Iris pigment epithelial cell (primary cell): ENCODE measurements at regions not wholly inside any gene's neighbourhood (a gene's known extent, or its start where the extent isn't known, plus 50 kb on each side); places are given as distances from the start of the nearest gene placed in this dataset.

Experiments used
- DNase-seq: peaks from one replicate; pipeline ENCODE4 v3.0.0-alpha.2; 2011; ENCODE audit warnings: low read depth

DNA sequence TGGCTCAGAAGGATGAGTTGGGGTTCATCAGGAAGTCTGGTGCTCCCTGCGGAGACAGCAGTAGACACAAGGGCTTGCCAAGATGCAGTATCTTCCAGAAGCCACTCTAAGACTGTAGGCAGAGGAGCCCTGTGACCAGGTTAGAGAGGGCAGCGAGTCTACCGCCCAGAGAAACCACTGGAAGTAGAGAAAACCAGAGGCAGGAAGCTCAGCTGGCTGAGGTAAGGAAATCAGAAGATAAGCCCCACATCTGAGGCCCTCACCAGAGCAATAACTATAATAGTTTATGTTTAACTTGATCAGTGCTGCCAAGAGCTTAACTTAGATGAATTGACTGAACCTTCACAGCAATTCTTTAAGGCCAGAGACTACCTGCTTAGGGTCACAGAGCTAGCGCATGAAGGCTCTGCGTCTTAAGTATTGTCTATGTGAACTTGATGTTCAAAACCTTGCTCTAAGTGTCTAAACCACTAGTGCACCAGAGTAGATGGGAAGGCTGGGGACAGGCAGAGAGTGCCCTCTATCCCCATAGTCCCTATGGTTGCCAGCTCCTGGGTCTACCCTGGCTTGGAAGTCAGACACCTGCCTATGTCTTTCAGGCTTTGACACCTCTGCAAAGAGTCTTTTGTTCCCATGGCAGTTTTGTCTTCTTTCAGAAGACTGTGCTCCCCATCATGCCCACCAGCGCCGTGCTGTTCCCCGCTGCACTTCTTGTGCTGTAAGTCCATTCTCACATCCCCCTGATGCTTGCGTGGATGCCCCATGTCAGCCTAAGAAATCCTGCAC lies 228.2 kb upstream of the KLF4 start:
- no peak for DNase-seq

DNA sequence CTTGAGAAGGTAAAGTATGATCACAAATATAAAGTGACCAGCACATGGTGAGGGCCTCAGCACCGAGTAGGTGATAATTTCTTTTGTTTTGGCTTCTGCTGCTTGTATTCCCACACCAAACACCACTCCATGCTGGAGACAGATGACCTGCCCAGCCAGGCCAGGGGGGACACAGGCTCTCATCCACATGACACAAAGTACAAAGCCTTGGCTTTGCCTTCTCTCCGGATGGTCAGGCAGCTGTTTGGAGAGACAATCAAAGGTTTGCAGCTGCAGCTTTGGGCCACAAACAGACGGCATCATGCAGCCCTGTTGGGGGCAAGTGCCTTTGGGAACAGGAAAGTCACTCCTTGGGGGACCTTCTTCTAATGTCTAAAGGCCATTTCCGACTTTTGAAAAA lies 226.2 kb upstream of the KLF4 start:
- no peak for DNase-seq

DNA sequence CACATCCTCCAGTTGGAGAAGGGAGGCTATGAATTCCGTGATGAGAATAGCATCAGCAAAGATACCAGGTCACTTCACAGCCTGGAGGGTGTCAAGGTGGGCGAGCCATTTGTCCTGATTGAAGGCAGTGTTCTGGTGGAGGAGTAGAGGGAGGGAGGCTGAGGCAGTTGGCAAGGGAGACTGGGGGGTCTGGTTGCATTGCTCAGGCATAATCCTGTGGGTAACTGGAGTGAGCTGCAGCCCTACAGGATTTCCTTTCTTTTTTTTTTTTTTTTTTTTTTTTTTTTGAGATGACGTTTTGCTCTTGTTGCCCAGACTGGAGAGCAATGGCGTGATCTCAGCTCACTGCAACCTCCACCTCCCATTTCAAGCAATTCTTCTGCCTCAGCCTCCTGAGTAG lies 223.9 kb upstream of the KLF4 start:
- DNase-seq = no peak

DNA sequence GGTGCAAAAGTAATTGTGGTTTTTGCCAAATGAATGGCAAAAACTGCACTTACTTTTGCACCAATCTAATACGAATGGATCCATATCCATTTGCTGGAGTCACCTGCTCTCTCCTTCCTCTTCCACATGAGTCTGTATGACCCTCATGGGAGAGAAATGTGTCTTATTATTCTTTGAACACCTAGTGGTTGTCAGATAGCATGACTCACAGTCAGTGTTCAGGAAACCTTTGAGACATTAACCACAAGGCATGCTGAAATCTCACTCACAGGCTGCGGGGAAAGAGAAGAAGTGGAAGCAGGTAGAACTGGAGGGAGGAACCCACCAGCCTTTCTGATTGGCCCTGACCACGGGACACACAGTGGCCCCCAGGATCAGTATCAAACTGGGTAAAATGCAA lies 222.8 kb upstream of the KLF4 start:
- DNase-seq = peak; percentile 84

DNA sequence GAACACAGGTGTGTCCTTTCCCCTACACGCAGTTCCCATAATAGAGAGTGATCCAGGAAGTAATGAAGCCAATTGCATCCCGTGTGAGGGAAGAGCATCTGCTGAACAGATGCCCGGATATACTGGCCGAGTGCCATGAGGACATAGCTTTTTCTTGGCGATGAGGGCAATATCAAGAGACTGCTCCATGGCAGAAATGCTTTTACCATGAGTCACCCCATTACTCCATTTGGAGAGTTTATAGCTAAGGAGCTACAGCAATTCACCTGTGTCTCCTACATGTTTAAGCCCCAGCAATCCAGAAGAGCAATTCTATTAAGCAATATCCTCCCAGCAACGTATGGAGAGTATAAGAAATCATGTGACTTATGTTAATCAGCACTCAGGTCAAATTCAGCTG lies 222.0 kb upstream of the KLF4 start:
- peak; percentile 83 for DNase-seq

DNA sequence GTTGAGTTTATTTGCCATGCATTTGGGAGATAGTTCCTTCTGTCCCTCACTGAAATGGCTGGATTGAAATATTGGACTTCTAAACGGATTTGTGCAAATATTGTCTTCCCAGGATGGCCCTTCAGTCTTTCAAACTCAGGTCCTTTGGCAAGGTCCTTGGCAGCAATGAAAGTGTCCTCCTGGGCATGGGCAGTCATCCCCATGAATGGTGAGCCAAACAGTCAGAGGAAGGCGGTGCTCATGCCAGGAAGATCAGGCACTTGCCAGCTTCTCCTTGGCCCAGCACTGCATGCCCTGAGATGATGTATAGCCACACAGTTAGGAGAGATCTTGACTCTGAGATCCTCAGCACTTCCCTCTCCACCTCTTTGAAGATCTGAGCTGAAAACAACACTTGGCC lies 221.4 kb upstream of the KLF4 start:
- no peak for DNase-seq

DNA sequence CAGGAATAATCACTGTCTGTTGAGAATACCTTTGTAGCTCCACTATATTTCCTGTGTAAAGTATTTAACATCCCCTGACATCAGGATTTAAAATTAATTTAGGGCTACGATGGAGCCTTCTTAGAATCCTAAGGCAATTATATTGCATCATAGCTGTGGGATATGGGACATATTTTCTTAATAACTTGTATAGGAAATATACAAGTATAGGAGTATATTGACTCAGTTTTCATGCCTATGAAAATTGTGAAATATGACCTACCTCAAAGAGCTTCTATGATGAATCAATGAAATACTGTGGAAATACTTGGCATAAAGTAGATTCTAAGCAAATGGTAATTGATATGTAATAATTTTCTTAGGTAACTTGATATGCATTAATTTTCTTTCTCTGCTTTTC lies 221.0 kb upstream of the KLF4 start:
- peak; percentile 40 for DNase-seq

DNA sequence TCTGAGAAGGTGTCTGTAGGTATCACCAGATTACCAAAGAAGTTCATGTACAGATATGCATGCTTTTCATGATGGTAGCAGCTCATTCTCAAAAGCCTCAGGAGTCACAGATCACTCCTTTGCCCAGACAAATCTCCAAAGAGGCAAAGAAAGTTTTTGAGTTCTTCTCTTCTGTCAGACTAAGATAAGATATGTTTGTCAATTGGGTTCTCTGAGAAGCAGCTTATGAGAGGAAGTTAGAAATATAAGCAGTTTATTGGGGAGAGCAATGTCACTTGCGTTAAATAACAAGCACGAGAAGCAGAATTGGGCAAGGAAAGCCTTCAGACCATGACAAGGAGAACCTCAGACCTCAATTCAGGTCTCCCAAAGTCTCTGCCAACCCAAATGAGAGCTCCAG lies 219.2 kb upstream of the KLF4 start:
- DNase-seq = no peak

DNA sequence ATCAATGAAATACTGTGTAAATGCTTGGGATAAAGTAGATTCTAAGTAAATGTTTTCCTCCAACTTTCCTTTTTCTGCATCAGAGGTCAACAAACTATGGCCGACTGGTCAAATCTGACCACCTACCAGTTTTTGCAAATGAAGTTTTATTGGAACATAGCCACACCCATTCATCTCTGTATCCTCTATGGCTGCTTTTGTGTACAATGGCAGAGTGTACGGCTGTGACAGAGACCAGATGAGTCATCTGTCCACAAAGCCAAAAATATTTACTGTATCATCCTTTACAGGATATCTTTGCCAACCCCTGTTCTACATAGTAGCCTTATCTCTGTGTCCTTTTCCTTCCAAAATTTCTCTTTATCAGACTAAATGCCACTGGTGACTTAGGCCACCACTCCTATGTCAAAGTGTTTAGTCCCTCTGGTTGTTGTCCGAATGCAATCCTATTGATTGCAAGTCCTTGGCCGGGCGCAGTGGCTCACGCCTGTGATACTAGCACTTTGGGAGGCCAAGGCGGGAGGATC lies 218.4 kb upstream of the KLF4 start:
- DNase-seq = peak; percentile 54

DNA sequence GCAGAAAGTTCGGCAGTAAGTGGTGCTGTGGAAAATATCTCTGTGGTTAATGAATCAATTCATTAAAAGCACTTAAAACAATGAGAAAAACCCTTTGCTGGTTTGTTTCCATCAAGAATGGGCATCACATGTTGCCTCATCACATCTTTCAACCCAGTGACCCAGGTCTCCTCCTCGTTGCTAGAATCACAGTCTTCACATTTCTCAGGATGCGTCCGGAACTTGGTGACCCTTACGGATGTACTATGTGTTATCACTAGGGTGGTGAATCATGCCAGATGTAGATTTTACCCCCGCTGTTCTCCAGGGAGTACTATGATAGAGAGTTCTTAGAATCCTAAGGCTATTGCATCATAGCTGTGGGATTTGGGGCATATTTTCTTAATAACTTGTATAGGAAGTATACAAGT lies 217.9 kb upstream of the KLF4 start:
- DNase-seq = peak; percentile 91

DNA sequence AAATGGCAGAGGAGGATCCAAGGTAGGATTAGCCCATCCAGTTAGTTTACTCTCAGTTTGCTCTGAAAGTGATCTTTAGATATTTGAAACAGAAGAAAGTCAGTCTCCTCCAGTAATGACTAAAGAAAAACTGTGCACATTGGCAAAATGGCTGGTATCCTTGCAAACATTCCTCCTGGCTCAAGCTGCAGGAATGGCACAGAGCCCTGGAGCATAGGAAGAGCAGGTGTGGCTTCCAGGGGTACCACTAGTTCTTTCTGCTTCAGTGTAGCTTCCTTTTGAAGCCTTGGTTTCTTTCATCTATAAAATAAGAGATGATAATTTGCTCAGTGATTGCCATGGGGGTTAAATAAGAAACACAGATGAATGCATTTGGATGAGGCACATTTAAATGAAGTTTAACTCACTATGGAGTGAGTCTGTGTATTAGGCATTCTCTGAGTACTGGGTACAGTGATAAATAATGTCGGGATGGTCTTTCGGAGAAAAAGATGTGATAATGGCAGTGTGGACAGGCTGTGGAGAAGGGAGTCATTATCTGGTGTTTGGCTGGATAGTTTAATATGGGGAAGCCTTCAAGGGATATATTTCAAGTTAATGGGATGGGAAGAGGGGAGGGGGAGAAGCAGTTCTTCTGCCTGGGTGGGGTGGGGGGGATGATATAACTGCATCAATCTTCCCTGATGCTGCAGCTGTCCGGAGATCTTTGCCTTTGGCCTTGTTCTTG lies 217.3 kb upstream of the KLF4 start:
- no peak for DNase-seq

DNA sequence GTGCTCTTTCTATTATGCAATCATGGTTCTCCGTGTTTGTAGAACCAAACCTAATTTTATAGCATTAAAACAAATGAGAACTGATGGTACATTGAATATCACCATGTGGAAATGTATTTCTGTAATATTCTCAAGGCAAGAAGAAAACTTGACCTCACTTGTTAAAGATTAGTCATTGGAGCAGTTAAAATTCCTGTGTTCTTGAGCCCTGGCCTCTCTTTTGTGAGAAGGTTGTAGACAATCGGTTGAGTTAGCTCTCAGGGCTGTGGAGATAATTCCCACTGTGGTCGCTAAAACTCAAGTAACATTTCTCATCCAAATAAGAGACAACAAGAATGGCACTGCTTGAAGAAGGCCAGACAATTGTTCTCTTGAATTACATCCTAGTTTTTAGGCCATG lies 216.0 kb upstream of the KLF4 start:
- no peak for DNase-seq

DNA sequence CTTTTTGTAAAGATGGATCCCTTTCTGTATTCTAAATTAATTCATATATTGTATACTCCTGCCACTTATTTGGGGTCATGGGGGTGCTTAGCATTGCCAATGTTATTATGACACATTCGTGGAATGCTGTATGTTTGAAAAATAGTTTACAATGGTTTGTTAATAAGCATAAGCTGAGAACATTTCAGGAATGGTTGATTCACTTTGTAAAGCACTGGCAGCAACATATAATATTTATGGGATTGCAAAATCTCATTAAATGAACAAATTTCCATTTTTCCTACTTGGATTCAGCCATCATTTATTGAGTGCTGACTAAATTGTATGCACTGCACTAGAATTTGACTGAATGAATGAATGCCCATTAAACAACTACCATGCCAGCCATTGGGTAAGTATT lies 215.2 kb upstream of the KLF4 start:
- DNase-seq = no peak

DNA sequence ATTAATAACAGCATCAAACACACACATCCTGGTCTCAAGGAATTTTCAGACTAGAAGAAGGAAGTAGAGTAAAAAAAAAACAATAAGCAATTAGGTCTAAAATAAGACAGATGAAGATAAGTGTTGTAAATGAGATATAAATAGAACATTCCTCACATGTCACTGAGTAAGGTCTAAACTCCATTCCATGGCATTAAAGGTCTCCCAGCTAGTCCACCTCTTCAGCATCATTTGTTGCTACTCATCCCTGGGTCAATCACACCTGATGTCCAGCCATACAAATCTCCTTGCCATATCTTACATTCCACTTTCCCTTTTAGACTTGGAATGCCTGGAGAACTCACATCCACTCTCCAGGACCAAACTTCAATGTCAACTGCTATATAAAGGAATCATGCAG lies 214.1 kb upstream of the KLF4 start:
- no peak for DNase-seq

DNA sequence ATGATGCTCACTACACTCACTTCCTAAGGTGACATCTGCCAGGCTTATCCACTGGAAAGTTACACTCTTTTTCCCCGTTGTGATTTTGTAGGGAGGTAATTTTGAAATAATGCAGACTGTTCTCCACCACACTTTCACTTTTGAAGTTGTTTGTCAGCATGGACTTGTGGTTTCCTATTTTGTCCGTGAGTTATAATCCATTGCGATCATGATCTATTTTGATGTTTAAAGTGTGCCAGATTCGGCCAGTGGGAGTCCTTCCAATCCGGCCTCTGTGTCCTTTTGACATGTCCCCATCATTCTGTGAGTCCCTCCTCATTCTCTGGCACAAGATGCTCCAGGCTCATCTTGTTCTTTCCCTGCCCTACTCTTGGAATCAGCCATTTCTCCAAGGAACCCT lies 211.3 kb upstream of the KLF4 start:
- DNase-seq = no peak

DNA sequence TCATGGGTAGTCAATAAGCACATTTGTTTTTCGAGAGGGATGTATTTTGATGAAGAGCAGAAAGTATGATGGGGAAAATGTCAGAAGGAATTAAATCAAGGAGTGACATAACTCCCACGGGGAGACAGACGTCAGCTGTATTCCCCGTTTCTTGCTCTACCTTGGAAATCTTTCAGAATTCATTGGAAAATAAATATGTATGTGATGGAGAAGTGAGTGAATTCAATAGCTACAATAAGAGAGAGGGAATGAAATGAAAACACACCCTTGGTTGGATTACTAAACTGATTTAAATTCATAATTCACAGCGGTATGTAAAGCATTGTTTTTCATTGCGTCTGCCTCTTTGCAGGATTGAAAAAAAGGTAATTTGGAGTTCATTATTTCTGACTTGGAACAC lies 209.7 kb upstream of the KLF4 start:
- no peak for DNase-seq

DNA sequence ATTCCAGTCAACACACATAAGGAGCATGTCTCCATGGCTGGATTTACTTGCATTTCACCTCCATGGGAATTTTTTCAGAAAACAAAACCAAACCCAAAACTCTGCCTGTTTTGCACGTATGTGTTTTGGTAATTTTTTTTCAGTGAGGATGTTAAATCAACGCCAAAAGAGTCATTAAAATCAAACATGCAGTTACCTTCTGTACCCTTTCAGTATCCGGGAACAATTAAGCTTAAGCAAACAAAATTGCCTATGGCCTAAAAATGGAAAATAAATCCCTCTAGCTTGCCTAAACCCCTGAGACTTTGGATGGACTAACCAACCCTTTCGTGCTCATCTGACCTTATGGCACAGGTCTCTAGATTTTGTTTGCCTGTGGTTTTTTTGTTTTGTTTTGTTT lies 209.2 kb upstream of the KLF4 start:
- DNase-seq = no peak

DNA sequence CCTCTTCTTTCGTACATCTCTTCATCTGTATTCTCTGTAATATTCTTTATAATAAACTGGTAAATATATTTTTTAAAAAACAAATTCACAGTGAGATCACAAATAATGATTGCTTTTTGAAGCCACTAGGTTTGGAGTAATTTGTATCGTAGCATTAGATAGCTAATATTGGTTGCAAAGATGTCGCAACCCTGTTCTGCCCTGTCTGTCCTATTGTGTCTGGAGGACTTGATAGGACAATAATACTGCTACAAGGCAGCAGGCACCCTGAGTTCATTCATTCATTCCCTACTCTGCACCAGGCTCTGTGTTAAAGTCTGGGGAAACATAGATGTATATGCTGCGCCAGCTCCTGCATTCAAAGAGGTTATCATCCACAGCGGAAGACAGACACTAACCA lies 206.7 kb upstream of the KLF4 start:
- DNase-seq = no peak

DNA sequence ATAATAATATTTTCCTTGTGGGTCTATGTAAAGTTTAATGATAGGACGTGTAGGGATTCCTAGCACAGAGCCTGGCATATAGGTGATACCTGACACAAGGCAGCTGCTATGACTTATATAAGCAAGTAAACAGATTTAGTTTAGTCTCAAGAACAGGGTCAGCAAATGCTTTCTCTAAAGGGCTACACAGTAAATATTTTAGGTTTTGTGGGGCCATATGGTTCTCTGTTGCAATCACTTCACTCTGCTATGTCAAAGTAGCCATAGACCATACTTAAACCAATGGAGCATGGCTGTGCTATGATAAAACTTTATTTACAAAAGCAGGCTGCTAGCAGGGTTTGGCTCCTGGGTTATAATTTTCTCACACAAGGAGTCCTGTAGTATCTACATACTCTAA lies 204.8 kb upstream of the KLF4 start:
- no peak for DNase-seq

DNA sequence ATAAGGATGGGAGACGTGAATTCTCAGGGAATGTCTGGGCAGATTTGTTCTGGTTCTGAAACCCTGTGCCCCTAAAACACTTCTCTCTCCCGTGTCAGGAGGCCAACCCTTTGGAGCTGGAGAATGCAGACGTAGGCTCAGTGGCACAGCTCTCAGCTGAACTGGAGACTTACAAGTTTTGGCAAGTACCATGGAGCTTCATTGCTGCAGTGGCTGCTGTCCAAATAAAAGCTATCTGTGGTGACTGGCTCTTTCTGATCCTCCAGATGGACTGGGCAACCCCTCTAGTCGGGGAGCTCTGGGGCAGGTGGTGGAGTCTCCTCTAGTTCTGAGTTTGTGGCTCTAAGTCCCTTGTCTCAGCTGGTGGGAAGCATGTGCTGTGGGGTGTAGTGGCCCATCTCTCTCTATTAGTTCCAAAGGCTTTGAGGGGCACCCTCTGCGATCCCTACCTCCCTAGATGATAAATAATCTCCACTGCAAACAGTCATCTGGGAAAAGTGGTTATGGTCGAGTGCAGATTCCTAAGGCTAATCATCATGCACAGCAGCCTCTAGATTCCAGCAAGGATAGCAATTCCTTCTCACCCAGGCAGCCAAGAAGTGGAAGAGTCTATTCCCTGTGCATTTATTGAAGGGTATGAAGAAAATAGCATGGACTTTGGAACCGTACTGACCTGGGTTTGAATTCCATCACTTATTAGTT lies 204.2 kb upstream of the KLF4 start:
- DNase-seq = peak; percentile 21

DNA sequence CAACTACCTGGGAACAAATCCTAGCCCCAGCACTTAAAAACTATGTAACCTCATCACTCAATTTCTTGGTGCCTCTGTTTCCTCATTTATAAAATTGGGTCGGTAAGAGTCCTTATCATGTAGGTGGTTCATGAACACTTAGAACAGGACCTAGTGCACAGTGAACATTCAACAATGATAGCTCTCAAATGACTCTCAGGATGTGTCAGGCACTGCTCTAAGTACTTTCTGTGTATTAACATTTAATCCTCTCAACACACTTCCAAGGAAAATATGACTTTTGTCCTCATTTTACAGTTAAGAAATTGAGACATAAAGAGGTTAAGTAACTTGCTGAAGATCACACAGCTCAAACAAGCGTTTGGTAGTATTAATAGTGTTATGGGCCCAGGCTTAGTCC lies 202.1 kb upstream of the KLF4 start:
- DNase-seq = no peak

DNA sequence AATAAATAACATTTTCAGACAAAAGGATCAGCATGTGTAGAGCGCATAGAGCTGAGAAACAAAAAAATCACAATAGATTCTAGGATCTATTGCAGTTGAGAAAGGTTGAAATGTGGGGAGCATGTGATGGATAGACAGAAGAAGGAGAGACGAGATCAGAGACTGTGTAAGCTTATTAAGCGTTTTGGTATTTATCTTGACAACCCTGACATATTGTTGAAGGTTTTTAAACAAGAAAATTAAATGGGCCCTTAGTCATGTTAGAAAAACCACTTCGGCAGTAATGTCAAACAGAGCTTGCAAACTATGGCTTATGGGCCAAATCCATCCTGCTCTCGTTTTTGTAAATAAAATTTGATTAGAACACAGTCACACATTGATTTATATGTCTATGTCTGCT lies 200.5 kb upstream of the KLF4 start:
- DNase-seq = no peak

DNA sequence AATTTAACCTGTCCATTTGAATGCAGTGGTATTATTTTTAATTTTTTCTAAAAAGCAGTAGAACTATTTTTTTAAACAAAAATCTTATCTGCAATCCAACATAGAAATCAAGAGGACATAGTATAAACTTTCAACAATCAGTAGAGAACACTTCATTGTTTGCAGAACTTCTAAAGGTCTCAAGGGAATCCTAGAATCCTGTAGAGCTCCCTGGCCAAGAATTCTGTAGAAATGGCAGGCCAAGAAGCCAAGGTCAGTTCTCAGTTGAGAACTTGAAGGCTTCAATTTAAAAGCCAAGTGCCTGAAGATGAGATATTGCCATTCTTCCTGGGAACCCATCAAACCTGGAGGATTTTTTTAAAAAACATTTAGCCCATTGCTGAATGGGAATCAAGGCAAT lies 199.2 kb upstream of the KLF4 start:
- DNase-seq = no peak
